GM18951 (cell line): ENCODE measurements at regions not wholly inside any gene's neighbourhood (a gene's known extent, or its start where the extent isn't known, plus 50 kb on each side); places are given as distances from the start of the nearest gene placed in this dataset.

ENCODE experiments used
- POLR2A ChIP-seq: IDR thresholded peaks from 4 replicates; pipeline ENCODE4 v1.6.1; 2011; ENCODE audit warnings: mild to moderate bottlenecking; ENCODE audit not compliant: insufficient read length, insufficient read depth; ENCODE audit errors: extremely low read depth
- in situ Hi-C: fragments of 300-500 bp; cut with MboI; formaldehyde crosslinking; loops from one replicate; pipeline ENCODE4 v1.12.0; 2022; ENCODE audit warnings: low sequenced_read_pairs, mixed read lengths, inconsistent platforms; ENCODE audit not compliant: unreplicated experiment

DNA sequence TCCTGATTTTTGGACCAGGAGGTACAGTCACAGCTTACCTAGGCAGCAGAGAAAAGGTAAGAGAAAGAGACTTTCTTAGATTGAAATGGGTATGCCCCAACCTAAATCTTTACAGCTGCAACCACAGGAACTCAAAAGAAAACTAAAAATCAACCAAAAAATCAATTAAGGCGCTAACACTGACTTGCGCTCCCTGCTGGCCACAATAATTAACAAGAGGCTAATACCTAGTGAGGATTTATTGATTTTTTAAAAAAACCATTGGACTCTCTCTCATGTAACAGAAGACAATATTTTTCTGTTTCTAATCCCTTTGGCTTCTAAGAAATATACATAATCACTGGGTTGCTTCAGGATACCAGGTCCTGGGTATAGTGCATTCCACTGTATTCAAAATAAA is 153.9 kb upstream of the TENM3 start:
- in situ Hi-C loops = no loop called here
- TF ChIP-seq POLR2A = no peak

DNA sequence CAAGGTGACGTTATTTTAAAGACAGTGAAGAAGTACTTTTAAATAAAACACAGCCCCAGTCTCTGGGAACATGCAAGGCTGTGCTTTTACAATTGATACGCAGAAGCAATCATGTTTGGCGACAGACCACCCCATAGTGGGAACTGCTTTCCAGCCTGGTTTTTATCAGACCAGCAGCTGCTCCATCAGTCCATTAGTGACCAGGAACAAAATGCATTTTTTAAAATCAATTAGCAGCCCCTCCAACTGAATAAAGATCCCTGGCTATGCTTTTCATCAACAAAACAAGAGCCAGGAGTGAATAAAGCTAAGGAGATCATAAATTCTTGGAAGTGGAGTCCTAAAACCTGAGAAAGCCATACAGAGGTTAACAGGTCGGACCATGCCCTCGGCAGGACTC is 153.0 kb upstream of the TENM3 start:
- in situ Hi-C loops = no loop called here
- no peak for TF ChIP-seq POLR2A

DNA sequence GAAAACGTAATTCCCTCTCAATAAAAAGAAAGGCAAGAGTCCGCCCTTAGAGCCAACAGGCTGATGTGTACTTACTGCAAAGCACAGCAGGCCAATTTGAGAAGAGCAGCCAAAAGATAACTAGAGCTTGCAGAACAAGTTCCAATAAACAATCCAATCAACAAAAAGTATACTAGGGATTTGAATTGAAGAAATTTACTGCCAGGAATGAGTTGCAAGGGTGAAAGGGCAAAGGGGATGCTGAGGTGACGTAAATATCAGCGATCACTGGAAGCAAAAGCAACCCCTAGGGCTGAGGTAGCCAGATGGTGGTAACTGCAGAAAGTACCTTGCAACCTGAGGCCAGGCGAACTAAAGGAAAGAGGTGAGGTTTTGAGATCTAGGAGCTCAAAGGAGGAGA is 152.1 kb upstream of the TENM3 start:
- in situ Hi-C loops = no loop called here
- TF ChIP-seq POLR2A = no peak

DNA sequence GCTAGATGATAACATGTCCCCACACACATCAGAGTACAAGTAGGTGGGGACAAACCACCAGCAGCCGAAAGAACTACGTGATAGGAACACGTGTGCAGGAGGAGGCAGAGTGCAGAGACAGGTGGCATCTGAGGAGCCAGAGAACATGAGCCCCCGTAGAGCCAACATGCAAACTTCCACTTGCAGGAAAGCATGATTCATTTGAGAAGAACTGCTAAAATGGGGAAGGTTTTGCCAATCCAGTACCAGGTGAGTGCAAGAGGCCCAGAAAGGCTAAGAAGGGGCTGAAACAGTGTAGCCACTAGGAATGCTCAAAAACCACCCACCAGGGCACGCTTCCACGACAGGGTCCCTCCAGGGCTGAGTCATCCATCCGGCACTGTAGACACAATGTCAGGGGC is 149.8 kb upstream of the TENM3 start:
- in situ Hi-C loops = no loop called here
- TF ChIP-seq POLR2A = no peak

DNA sequence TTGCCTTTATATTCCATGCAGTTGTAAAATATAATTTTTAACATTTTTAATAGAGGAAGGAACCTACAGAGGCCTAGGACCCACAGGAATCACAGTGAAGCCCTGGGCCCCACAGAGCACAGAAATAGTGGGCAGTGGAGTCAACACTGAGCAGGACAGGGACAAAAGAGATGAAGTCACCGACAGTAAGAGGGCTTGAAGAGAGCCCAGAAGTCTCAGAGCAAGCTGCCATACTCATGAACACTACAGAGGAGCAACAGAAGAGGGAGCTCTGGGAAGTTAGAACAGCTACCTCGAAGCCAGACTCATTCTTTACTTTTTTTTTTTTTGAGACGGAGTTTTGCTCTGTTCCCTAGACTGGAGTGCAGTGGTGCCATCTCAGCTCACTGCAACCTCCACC is 149.3 kb upstream of the TENM3 start:
- TF ChIP-seq POLR2A = no peak
- in situ Hi-C loops = no loop called here

DNA sequence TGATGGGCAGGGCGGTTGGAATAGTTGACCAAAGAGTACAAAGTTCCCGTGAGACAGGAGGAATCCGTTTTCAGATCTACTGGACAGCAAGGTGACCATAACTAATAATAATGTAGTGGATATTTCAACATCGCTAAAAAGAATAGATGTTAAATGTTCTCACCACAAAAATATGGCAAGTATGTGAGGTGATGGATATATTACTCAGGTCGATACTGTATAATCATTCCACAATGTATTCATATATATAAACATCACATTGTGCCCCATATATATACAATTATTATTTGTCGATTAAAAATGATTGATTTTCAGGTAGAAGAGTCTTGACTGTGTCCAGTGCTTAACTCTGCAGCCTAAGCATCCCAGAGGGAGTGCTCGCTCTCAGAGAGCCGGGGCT is 141.6 kb upstream of the TENM3 start:
- in situ Hi-C loops = no loop called here
- TF ChIP-seq POLR2A = no peak

DNA sequence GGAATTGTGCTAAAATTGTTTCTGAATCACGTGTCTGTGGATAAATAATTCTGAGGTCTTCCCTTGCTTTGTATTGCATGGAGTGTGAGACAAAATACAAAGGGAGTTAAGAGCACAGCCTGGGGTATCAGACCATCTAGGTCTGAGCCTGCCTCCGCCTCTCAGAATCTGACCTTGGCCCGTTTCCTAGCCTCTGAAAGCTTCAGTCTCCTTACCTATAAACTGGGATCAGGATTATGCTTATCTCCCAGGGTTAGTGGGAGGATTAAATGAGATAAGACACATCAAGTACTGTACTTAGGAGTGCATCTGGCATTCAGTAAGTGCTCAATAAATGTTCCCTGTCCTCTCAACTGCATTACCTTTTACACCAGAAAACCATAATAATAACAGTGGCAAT is 140.6 kb upstream of the TENM3 start:
- in situ Hi-C loops = no loop called here
- no peak for TF ChIP-seq POLR2A

DNA sequence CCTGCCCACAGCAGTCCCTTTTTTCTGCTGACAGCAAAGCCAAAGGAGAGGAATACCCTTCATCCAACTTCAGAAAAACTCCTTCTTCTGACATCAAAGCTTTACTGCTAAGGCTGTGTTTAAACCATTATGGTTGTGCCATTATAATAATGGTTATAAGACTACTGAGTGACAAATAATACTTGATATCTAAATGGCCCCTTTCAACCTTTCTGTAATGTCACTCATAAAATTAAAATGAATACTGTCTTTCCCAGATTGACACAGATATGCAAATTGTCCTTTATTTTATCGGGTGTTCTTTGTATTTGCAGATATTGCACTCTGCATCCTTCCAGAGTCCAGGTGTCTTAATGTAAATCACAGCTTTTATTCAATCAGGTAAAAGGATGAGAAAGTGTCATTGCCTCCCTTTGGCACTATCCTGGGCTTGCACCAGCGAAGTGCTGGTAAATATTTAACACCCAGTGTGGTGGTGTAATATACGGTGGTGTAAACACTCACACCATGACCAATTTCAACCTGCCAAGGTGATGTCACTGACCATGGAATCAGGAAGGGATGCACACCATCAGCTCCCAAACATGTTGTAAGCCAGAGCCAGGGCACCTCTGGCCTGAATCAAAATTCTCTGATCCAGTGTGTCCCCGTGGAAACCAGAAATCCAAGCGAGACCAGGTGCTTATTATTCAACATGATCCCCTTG is 139.4 kb upstream of the TENM3 start:
- in situ Hi-C loops = no loop called here
- TF ChIP-seq POLR2A = no peak

DNA sequence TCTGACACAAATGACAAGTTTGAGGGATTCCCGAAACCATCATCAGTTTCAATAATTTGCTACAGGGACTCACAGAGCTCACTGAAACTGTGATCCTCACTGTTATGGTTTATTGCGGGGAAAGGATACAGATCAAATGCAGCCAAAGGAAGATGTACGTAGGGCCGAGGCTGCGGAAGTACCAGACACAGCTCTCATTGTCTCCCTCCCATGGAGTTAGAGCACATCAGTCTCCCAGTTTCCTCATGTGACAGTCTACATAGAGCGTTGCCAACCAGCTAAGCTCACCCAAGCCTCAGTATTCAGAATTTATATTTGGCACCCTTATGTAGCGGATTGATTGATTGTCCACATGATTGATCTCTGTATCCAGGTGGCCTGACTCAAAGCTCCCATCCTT is 137.8 kb upstream of the TENM3 start:
- TF ChIP-seq POLR2A = no peak
- in situ Hi-C loops = no loop called here

DNA sequence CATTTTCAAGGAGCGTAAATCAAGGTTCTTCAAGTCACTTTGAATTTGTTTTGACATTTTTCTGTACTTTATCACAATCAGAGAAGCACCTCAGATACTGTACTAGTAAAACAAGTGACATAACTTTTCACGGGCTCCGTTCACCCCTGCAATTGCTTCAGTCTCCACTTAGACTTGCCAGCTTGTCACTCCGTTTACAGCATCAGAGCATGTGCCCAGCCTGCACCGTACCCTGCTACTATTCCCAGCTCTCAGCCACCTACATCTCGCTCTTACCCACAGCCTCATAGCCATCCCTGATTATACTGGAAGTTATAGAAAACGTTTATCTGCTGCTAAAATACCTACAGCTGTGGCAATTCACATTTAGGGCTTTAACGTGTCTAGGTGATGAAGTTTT is 135.3 kb upstream of the TENM3 start:
- in situ Hi-C loops = no loop called here

DNA sequence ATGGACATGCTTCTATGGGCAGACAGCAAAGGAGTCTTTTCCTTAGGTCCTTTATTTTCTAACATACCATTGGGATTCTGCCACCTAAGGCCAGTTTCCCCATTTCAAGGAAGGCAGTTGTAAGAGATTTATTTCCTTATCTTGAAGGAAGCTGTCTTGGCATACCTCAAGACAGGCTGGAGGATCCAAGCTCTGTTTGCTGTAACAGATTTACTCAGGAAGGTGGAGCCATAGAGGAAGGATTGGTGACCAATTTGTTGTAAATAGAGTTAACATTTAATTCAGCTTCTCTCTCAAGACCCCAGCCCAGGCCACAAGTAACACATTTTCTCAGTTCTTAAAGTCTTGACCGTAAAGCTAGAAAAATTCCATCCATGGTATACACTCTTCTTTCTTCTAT is 131.6 kb upstream of the TENM3 start:
- in situ Hi-C loops = no loop called here
- no peak for TF ChIP-seq POLR2A

More for the DNA sequence above, 135.3 kb upstream of the TENM3 start:
- TF ChIP-seq POLR2A = no peak

DNA sequence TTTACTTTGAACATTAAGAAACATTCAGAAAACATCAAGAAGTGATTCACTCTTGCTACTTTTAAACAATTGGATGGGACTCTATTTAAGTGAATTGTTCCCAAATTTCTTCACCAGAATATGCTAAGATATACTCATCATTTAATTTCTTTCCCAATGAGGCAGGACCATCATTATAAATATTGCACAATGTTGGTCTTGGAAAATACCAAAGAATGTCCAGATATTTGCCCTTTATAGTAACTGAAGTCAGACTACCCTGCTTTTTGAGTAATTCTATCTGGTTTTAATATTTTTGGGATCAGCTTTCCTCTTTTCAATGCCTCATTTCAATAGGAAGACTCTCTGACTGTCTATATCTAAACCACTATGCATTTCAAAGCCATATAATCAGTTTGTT is 129.4 kb upstream of the TENM3 start:
- no peak for TF ChIP-seq POLR2A
- in situ Hi-C loops = no loop called here

DNA sequence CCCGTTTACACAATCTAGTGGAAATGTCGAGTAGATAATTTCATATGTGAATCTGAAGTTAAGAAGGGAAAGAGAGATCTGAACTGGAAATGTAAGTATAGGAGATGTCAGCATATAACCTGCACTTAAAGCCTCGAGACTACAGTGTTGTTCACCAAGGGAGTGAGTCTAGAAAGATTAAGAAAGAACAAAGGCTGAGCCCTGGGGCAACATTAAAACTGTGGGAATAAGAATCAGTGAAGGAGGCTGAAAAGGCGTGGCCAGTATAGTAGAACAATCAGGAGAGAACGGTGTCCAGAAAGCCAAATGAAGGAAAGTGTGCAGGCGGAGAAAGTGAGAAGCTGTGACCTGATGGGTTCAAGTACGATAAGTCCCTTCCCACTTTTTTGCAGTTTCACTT is 118.8 kb upstream of the TENM3 start:
- in situ Hi-C loops = no loop called here
- no peak for TF ChIP-seq POLR2A

DNA sequence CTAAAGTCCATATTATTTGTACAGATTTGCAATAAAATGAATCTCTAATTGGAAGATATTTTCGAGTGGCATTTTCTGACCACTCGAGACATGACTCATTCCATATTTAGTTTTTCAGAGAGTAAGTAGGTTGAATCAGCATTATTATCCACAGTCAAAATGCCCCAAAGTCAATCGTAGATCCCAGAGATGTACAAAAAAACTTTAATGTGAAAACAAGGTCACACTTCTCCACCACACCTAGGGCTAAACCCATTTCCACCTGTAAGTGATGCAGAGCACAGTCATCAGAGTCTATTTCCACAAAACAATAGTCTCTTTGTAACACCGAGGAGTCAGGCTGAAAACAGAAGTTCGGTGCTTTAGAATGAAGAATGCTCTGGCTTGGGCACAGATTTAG is 117.1 kb upstream of the TENM3 start:
- in situ Hi-C loops = no loop called here
- no peak for TF ChIP-seq POLR2A

DNA sequence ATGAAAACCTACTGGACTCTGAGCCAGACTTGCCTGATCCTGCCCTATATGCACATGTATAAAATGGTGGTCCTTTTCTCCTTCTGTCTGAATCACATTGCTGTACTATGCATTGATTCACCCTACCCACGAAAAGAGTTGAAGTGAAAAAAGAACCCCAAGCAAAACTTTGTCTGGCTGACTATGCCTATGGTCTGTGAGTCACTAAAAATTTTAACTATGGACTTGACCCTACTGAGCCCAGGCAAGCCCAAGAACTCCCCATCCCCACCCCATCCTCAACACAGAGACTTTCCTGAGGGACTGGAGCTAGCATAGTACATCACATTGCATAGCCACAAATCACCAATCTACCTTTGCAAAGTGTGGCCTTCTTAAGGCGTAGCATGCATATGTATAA is 116.6 kb upstream of the TENM3 start:
- in situ Hi-C loops = no loop called here
- no peak for TF ChIP-seq POLR2A
